HG02938 (cell line): ENCODE measurements at regions not wholly inside any gene's neighbourhood (a gene's known extent, or its start where the extent isn't known, plus 50 kb on each side); places are given as distances from the start of the nearest gene placed in this dataset.

Source experiments
- ATAC-seq: cut with Tn5 transposase; IDR thresholded peaks from one replicate; pipeline ENCODE4 v1.9.1; 2021; ENCODE audit warnings: mild to moderate bottlenecking, moderate library complexity; ENCODE audit not compliant: unreplicated experiment

- no peak for ATAC-seq
Measured at GRCh38 chr5:93017376-93017775, 563.6 kb downstream of the NR2F1-AS1 start.

- no peak for ATAC-seq
Measured at GRCh38 chr5:93010616-93011015, 570.4 kb downstream of the NR2F1-AS1 start.

- ATAC-seq, result no peak
Measured at GRCh38 chr5:93010037-93010436, 571.0 kb downstream of the NR2F1-AS1 start.

GRCh38 chr5:93008502-93009207 is 572.4 kb downstream of the NR2F1-AS1 start:
- no peak for ATAC-seq

GRCh38 chr5:93006915-93007314 is 574.1 kb downstream of the NR2F1-AS1 start:
- no peak for ATAC-seq

GRCh38 chr5:92998456-92998855 is 582.6 kb downstream of the NR2F1-AS1 start:
- no peak for ATAC-seq

- no peak for ATAC-seq
Measured at GRCh38 chr5:92994392-92994791, 586.6 kb downstream of the NR2F1-AS1 start.

- ATAC-seq, result no peak
Measured at GRCh38 chr5:92992073-92992472, 588.9 kb downstream of the NR2F1-AS1 start.

- no peak for ATAC-seq
Measured at GRCh38 chr5:92991581-92992067, 589.4 kb downstream of the NR2F1-AS1 start.

- no peak for ATAC-seq
Measured at GRCh38 chr5:92990771-92991170, 590.2 kb downstream of the NR2F1-AS1 start.

- no peak for ATAC-seq
Measured at GRCh38 chr5:92981001-92981400, 600.0 kb downstream of the NR2F1-AS1 start.

- no peak for ATAC-seq
Measured at GRCh38 chr5:92980491-92980890, 600.5 kb downstream of the NR2F1-AS1 start.

- ATAC-seq, result no peak
Measured at GRCh38 chr5:92979716-92980115, 601.3 kb downstream of the NR2F1-AS1 start.

GRCh38 chr5:92977846-92978540 is 603.0 kb downstream of the NR2F1-AS1 start:
- no peak for ATAC-seq

GRCh38 chr5:92976156-92976555 is 604.9 kb downstream of the NR2F1-AS1 start:
- ATAC-seq, result no peak

GRCh38 chr5:92969781-92970237 is 611.2 kb downstream of the NR2F1-AS1 start:
- ATAC-seq, result no peak

GRCh38 chr5:92969191-92969780 is 611.7 kb downstream of the NR2F1-AS1 start:
- no peak for ATAC-seq

- no peak for ATAC-seq
Measured at GRCh38 chr5:92963800-92964199, 617.2 kb downstream of the NR2F1-AS1 start.

- no peak for ATAC-seq
Measured at GRCh38 chr5:92962752-92963151, 618.3 kb downstream of the NR2F1-AS1 start.

GRCh38 chr5:92956886-92957285 is 624.1 kb downstream of the NR2F1-AS1 start:
- ATAC-seq, result no peak

GRCh38 chr5:92952243-92952642 is 628.8 kb downstream of the NR2F1-AS1 start:
- ATAC-seq, result no peak

- no peak for ATAC-seq
Measured at GRCh38 chr5:92951746-92952145, 629.3 kb downstream of the NR2F1-AS1 start.
